Panc1 (cell line): ENCODE measurements at regions not wholly inside any gene's neighbourhood (a gene's known extent, or its start where the extent isn't known, plus 50 kb on each side); places are given as distances from the start of the nearest gene placed in this dataset.

Source experiments
- ATAC-seq: fragments of 200-7000 bp; cut with Tn5 transposase; 2 replicates; pipeline ENCODE4 v1.9.1; 2020; ENCODE audit warnings: mild to moderate bottlenecking, moderate library complexity
- BruUV-seq: library from RNA; stranded (reverse); fragments of 400-500 nt; replicated peaks from 2 replicates; lab custom pipeline; 2021; lab: Mats Ljungman, UMichigan
- CTCF ChIA-PET: fragments of 300-600 bp; sonication (Branson Sonifier 250); formaldehyde crosslinking; loops from one replicate; lab custom pipeline; 2022; ENCODE audit warnings: antibody characterized with exemption; lab: Charles Lee
- POLR2A ChIA-PET: fragments of 300-600 bp; sonication (Branson Sonifier 250); formaldehyde crosslinking; loops from one replicate; lab custom pipeline; 2022; ENCODE audit warnings: antibody characterized with exemption; lab: Charles Lee
- DNase-seq: peaks from one replicate; pipeline ENCODE4 v3.0.0-alpha.2; 2010; ENCODE audit warnings: low read depth, low spot score
- H3K27ac ChIP-seq: 2 replicates; pipeline ENCODE4 v1.5.1; 2011; ENCODE audit warnings: mild to moderate bottlenecking, low read length, inconsistent platforms
- H3K27me3 ChIP-seq: fragments of 200-500 bp; sonication (Bioruptor generic); 2 replicates; pipeline ENCODE4 v1.6.0; 2014; ENCODE audit warnings: low read length, inconsistent platforms; ENCODE audit not compliant: control insufficient read depth, insufficient read depth
- H3K36me3 ChIP-seq: fragments of 200-500 bp; sonication (Bioruptor generic); 2 replicates; pipeline ENCODE4 v1.5.1; 2014; ENCODE audit warnings: inconsistent platforms, mild to moderate bottlenecking, low read length, moderate library complexity; ENCODE audit not compliant: control insufficient read depth, insufficient read depth
- H3K4me1 ChIP-seq: 2 replicates; pipeline ENCODE4 v1.5.1; 2011; ENCODE audit warnings: inconsistent platforms, mild to moderate bottlenecking, low read length, moderate library complexity; ENCODE audit not compliant: control insufficient read depth, insufficient read depth
- H3K4me3 ChIP-seq, 2 experiments: 2 replicates each; pipeline ENCODE4 v1.5.1; 2011 to 2012; ENCODE audit warnings: low read depth in 2 of 2, low read length in 2 of 2, mild to moderate bottlenecking in 2 of 2, inconsistent platforms in 1 of 2, moderate library complexity in 1 of 2
- H3K9me3 ChIP-seq: fragments of 200-500 bp; sonication (Bioruptor generic); 2 replicates; pipeline ENCODE4 v1.5.1; 2014; ENCODE audit warnings: low read depth, mild to moderate bottlenecking, inconsistent platforms, low read length, moderate library complexity; ENCODE audit not compliant: control insufficient read depth, insufficient read depth
- POLR2AphosphoS5 ChIP-seq: IDR thresholded peaks from 2 replicates; pipeline ENCODE4 v1.6.1; 2012; ENCODE audit warnings: mild to moderate bottlenecking, low read depth, low read length, moderate library complexity
- REST ChIP-seq, 2 experiments: IDR thresholded peaks; 2 replicates each; pipeline ENCODE4 v1.6.1; 2011 to 2012; ENCODE audit warnings: low read depth in 2 of 2, control low read depth in 1 of 2, low read length in 1 of 2, mild to moderate bottlenecking in 1 of 2, moderate library complexity in 1 of 2; ENCODE audit not compliant: insufficient read depth in 1 of 2
- SIN3A ChIP-seq: IDR thresholded peaks from 2 replicates; pipeline ENCODE4 v1.6.1; 2012; ENCODE audit warnings: low read depth, mild to moderate bottlenecking, low read length, moderate library complexity, borderline replicate concordance; ENCODE audit not compliant: insufficient read depth
- TCF7L2 ChIP-seq: IDR thresholded peaks from 2 replicates; pipeline ENCODE4 v1.6.1; 2011; ENCODE audit warnings: mild to moderate bottlenecking, low read depth, low read length, inconsistent platforms
- in situ Hi-C: cut with HindIII; loops from 2 replicates; pipeline ENCODE4 v1.10.0; 2016; ENCODE audit warnings: low sequenced_read_pairs, low pct_unique_long_range_greater_than_20kb
- intact Hi-C: fragments of 100-400 bp; cut with micrococcal nuclease; formaldehyde crosslinking; loops from one replicate; pipeline ENCODE4 v1.10.0; 2022; ENCODE audit not compliant: unreplicated experiment
- TF ChIP-seq, protein P1 (sequence below): fragments of 450-650 bp; IDR thresholded peaks from 2 replicates; pipeline ENCODE4 v1.5.1; 2017; ENCODE audit warnings: mild to moderate bottlenecking

GRCh38 chr19:34852669-34853068, 74.0 kb upstream of the ZNF30 start:
- ATAC-seq (no peak), DNase-seq (no peak)
- in situ Hi-C loops (no loop called here), intact Hi-C loops (no loop called here)
- peaks cover 7% of the 10 kb centered on the region; the same call in 1 of the 2 replicates for H3K27me3 ChIP-seq
- no peak for TF ChIP-seq SIN3A
- no peak for TF ChIP-seq POLR2AphosphoS5
- TF ChIP-seq, protein P1, sequence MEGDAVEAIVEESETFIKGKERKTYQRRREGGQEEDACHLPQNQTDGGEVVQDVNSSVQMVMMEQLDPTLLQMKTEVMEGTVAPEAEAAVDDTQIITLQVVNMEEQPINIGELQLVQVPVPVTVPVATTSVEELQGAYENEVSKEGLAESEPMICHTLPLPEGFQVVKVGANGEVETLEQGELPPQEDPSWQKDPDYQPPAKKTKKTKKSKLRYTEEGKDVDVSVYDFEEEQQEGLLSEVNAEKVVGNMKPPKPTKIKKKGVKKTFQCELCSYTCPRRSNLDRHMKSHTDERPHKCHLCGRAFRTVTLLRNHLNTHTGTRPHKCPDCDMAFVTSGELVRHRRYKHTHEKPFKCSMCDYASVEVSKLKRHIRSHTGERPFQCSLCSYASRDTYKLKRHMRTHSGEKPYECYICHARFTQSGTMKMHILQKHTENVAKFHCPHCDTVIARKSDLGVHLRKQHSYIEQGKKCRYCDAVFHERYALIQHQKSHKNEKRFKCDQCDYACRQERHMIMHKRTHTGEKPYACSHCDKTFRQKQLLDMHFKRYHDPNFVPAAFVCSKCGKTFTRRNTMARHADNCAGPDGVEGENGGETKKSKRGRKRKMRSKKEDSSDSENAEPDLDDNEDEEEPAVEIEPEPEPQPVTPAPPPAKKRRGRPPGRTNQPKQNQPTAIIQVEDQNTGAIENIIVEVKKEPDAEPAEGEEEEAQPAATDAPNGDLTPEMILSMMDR = no peak
- TF ChIP-seq REST (IDR thresholded peaks at IDR 0.05; ENCODE audit: insufficient read depth in 1 of 2, low read depth in 2 of 2, low read length in 1 of 2) = no peak
- TF ChIP-seq TCF7L2 = no peak
- no peaks in the 10 kb centered on the region for H3K9me3 ChIP-seq
- H3K27ac ChIP-seq = no peak overlapping the region
- no peaks in the 10 kb centered on the region for H3K36me3 ChIP-seq
- no peak overlapping the region for H3K4me3 ChIP-seq
- ChIA-PET POLR2A (no interaction called here), CTCF (no interaction called here)
- BruUV-seq = no TSS peak
- H3K4me1 ChIP-seq = no peaks in the 10 kb centered on the region

GRCh38 chr19:34851277-34851804, 75.4 kb upstream of the ZNF30 start:
- H3K4me1 ChIP-seq = no peaks in the 10 kb centered on the region
- no peak for DNase-seq
- intact Hi-C loops = no loop called here
- no peak overlapping the region for H3K4me3 ChIP-seq
- H3K36me3 ChIP-seq = no peaks in the 10 kb centered on the region
- TF ChIP-seq POLR2AphosphoS5 (no peak), SIN3A (no peak)
- no peak for ATAC-seq
- in situ Hi-C loops = no loop called here
- peaks cover 7% of the 10 kb centered on the region; the same call in 1 of the 2 replicates for H3K27me3 ChIP-seq
- CTCF ChIA-PET = no interaction called here
- BruUV-seq = no TSS peak
- POLR2A ChIA-PET = no interaction called here
- no peaks in the 10 kb centered on the region for H3K9me3 ChIP-seq
- H3K27ac ChIP-seq = no peak overlapping the region

DNA sequence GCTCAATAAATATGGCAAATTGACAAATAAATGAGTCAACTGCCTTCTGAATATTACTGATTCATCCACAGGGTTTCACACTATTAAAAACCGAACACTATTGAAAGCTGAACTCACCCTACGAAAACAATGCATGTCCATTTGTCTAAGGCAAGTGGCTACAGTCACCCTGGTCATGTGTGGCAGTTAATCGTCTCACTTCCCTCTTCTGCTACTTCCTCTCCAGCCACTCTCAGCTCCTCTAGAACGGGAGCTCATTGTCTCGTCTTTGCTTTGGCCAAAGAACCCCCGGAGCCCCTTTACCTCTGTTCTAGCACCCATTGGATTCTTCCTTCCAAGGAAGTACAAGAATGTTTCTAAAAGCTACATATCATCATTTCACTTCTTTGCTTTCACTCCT, 74.4 kb upstream of the ZNF599 start:
- ATAC-seq (no peak), DNase-seq (no peak)
- BruUV-seq = no TSS peak
- in situ Hi-C loops (no loop called here), intact Hi-C loops (no loop called here)
- Histone ChIP-seq H3K27me3 (0 out of 2 replicates have a peak, but pooled peaks cover 2% of the 10 kb centered on the region), H3K9me3 (no peaks in the 10 kb centered on the region), H3K4me1 (no peaks in the 10 kb centered on the region), H3K36me3 (no peaks in the 10 kb centered on the region), H3K27ac (no peak overlapping the region), H3K4me3 (no peak overlapping the region)
- POLR2A ChIA-PET = no interaction called here
- CTCF ChIA-PET = no interaction called here
- TF ChIP-seq SIN3A (no peak), TCF7L2 (no peak), REST (IDR thresholded peaks at IDR 0.05; ENCODE audit: insufficient read depth in 1 of 2, low read depth in 2 of 2, low read length in 1 of 2) (no peak)
